ENCODE measurements at regions not wholly inside any gene's neighbourhood (a gene's known extent, or its start where the extent isn't known, plus 50 kb on each side); places are given as distances from the start of the nearest gene placed in this dataset.

DNA sequence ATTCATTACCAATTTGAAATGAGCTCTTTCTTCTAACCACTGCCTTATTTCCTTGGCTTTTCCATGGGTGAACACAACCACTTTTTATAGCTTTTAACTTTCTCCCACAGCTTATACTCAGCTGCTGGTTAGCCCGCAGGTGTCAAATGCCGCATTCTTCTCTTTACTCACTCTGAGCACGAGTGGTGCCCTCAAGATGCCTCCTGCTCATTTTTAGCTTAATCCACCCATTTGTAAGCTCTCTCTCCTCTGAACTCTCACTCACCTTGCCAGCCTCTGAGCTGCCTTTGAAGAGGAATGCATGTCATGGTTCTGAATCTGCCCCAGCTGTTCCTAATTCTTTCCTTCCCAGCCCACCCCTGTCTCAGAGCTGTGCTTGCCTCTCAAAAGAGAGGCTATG lies 449.4 kb upstream of the PRICKLE1 start:
- no peak overlapping the region for H3K4me2 ChIP-seq (ENCODE audit: low read depth, low read length, poor library complexity, severe bottlenecking)
- H3F3A ChIP-seq (ENCODE audit: low read depth): no peaks in the 10 kb centered on the region
- no peaks in the 10 kb centered on the region for H3K9me3 ChIP-seq (ENCODE audit: insufficient read depth, low read depth, low read length)
- H3K4me3 ChIP-seq (ENCODE audit: low read length, poor library complexity, severe bottlenecking): no peak overlapping the region
- no peaks in the 10 kb centered on the region; the same call in 1 of the 2 replicates for H3K9me2 ChIP-seq (replicated peaks; ENCODE audit: low read depth, low read length)
- no peak overlapping the region for H3K9ac ChIP-seq (ENCODE audit: low read depth, low read length, poor library complexity, severe bottlenecking)
- H3K79me2 ChIP-seq (ENCODE audit: insufficient read depth, low read length): no peaks in the 10 kb centered on the region
- no peak overlapping the region for H2AFZ ChIP-seq (ENCODE audit: low read length)
- H3K36me3 ChIP-seq (ENCODE audit: insufficient read depth, low read length): no peaks in the 10 kb centered on the region
- no peak for TF ChIP-seq EZH2phosphoT487 (IDR thresholded peaks at IDR 0.05; ENCODE audit: borderline replicate concordance)
- TF ChIP-seq, protein P1, sequence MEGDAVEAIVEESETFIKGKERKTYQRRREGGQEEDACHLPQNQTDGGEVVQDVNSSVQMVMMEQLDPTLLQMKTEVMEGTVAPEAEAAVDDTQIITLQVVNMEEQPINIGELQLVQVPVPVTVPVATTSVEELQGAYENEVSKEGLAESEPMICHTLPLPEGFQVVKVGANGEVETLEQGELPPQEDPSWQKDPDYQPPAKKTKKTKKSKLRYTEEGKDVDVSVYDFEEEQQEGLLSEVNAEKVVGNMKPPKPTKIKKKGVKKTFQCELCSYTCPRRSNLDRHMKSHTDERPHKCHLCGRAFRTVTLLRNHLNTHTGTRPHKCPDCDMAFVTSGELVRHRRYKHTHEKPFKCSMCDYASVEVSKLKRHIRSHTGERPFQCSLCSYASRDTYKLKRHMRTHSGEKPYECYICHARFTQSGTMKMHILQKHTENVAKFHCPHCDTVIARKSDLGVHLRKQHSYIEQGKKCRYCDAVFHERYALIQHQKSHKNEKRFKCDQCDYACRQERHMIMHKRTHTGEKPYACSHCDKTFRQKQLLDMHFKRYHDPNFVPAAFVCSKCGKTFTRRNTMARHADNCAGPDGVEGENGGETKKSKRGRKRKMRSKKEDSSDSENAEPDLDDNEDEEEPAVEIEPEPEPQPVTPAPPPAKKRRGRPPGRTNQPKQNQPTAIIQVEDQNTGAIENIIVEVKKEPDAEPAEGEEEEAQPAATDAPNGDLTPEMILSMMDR (conservative IDR thresholded peaks at IDR 0.05; ENCODE audit: low read length): no peak
- H3K27me3 ChIP-seq (ENCODE audit: insufficient read depth, low read length, poor library complexity, severe bottlenecking): no peaks in the 10 kb centered on the region
- no peaks in the 10 kb centered on the region for H3K4me1 ChIP-seq (ENCODE audit: insufficient read depth, low read length, poor library complexity, severe bottlenecking)
- H4K20me1 ChIP-seq (ENCODE audit: insufficient read depth, low read length, poor library complexity, severe bottlenecking): no peaks in the 10 kb centered on the region

DNA sequence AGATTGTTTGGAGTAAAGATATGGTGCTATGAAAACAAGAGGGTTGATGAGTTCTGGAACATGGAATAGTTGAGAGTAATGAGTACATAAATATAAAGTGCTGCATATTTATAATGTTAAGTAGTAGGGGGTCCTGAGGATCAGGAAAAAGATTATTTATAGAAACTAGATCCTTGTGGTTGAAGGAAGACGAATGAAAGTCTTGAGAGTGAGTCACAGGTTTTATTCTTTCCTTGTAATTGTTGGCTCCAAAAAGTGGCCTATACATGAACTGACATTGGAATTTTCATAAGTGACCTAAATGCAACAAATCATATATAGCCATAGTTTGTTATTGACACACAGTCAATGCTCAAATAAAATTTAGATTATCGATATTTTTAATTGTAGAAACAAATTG lies 440.4 kb upstream of the PRICKLE1 start:
- TF ChIP-seq EZH2phosphoT487 (IDR thresholded peaks at IDR 0.05; ENCODE audit: borderline replicate concordance): no peak
- TF ChIP-seq, protein P1 (conservative IDR thresholded peaks at IDR 0.05; ENCODE audit: low read length): no peak
- Histone ChIP-seq H3K79me2 (ENCODE audit: insufficient read depth, low read length) (no peaks in the 10 kb centered on the region), H3K36me3 (ENCODE audit: insufficient read depth, low read length) (no peaks in the 10 kb centered on the region), H3K9ac (ENCODE audit: low read depth, low read length, poor library complexity, severe bottlenecking) (no peak overlapping the region), H3K4me3 (ENCODE audit: low read length, poor library complexity, severe bottlenecking) (no peak overlapping the region), H3K9me3 (ENCODE audit: insufficient read depth, low read depth, low read length) (no peaks in the 10 kb centered on the region), H3K9me2 (replicated peaks; ENCODE audit: low read depth, low read length) (no peaks in the 10 kb centered on the region), H2AFZ (ENCODE audit: low read length) (no peak overlapping the region), H3K4me1 (ENCODE audit: insufficient read depth, low read length, poor library complexity, severe bottlenecking) (no peaks in the 10 kb centered on the region), H3K27me3 (ENCODE audit: insufficient read depth, low read length, poor library complexity, severe bottlenecking) (no peaks in the 10 kb centered on the region), H4K20me1 (ENCODE audit: insufficient read depth, low read length, poor library complexity, severe bottlenecking) (no peaks in the 10 kb centered on the region), H3K4me2 (ENCODE audit: low read depth, low read length, poor library complexity, severe bottlenecking) (no peak overlapping the region), H3F3A (ENCODE audit: low read depth) (no peaks in the 10 kb centered on the region)

DNA sequence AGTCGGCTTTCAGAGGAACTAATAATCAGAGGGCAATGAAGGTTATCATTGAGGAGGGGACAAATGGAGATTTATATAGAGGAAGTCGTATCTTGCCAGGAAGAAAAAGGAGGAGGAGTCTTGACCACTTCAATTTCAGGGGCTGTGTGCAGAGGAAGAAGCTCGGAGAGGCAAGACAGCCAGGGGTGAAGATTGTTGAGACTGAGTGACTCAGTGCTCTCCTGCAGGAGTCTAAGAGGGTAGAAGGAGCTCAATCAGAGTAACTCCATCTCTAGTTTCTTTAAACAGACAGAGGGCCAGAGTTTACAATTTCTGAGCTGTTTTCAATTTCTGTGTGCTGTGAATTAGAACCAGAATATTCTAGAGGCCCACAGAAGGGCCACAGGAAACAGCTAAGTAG lies 439.3 kb upstream of the PRICKLE1 start:
- H3K9ac ChIP-seq (ENCODE audit: low read depth, low read length, poor library complexity, severe bottlenecking): no peak overlapping the region
- H3K4me3 ChIP-seq (ENCODE audit: low read length, poor library complexity, severe bottlenecking): no peak overlapping the region
- H3K4me1 ChIP-seq (ENCODE audit: insufficient read depth, low read length, poor library complexity, severe bottlenecking): no peaks in the 10 kb centered on the region
- H3K9me3 ChIP-seq (ENCODE audit: insufficient read depth, low read depth, low read length): no peaks in the 10 kb centered on the region
- no peaks in the 10 kb centered on the region for H3K36me3 ChIP-seq (ENCODE audit: insufficient read depth, low read length)
- no peaks in the 10 kb centered on the region for H3F3A ChIP-seq (ENCODE audit: low read depth)
- no peak overlapping the region for H3K4me2 ChIP-seq (ENCODE audit: low read depth, low read length, poor library complexity, severe bottlenecking)
- no peaks in the 10 kb centered on the region for H3K79me2 ChIP-seq (ENCODE audit: insufficient read depth, low read length)
- TF ChIP-seq, protein P1 (conservative IDR thresholded peaks at IDR 0.05; ENCODE audit: low read length): no peak
- TF ChIP-seq EZH2phosphoT487 (IDR thresholded peaks at IDR 0.05; ENCODE audit: borderline replicate concordance): no peak
- no peaks in the 10 kb centered on the region for H3K27me3 ChIP-seq (ENCODE audit: insufficient read depth, low read length, poor library complexity, severe bottlenecking)
- H2AFZ ChIP-seq (ENCODE audit: low read length): no peak overlapping the region
- H4K20me1 ChIP-seq (ENCODE audit: insufficient read depth, low read length, poor library complexity, severe bottlenecking): no peaks in the 10 kb centered on the region
- H3K9me2 ChIP-seq (replicated peaks; ENCODE audit: low read depth, low read length): no peaks in the 10 kb centered on the region
